ENCODE measurements at regions not wholly inside any gene's neighbourhood (a gene's known extent, or its start where the extent isn't known, plus 50 kb on each side); places are given as distances from the start of the nearest gene placed in this dataset.

DNA sequence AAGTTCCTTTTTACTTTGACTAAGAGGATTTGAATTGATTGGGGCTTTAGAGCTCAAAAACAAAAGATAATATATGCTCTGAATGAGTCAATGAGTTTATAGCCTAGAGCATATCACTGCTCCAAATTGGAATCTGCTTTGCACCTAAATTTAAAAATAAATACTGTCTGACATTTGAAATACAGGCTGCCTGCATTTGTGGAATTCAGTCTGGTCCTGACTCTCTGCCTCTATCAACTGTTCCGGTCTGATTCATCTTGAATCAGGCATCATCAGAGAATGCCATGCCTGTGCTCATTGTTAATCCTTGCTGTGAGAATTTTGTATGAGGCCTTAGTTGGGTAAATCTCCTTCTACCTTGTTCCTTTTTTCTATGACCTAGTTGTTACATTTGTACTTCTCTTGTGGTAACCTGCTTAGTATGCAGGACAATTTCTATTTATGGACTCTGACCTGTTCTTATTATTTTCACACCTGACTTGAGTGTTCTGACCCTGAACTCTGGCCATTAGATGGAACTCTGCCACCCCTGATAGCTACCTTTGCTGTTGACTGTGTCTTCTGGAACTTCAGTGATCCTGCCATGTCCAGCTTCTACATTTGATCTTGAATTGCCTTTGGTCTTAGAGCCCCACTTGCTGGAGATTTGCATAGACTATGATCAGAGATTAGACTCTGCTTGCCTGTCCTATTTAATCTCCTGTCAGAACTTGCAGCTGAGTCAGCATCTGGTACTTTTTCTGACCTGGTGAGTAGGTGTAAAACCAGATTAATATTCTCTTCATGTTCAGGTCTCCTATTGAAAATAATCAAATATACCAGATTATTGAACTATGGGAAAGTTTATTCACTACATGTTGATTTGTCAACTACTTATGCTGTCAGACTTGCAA is 442.7 kb upstream of the HS3ST5 start:
- Mint-ChIP-seq H3K4me3 (no peak overlapping the region), H3K27me3 (no peaks in the 10 kb centered on the region), H3K4me1 (no peaks in the 10 kb centered on the region), H3K27ac (no peak overlapping the region), H3K9me3 (ENCODE audit: low read depth) (peaks cover 4% of the 10 kb centered on the region), H3K36me3 (ENCODE audit: low read depth) (no peaks in the 10 kb centered on the region)
- intact Hi-C loops (cut with DNase I, micrococcal nuclease), result no loop called here
- POLR2A ChIA-PET, result no interaction called here
- ATAC-seq, result no peak
- DNase-seq, result no peak
- CTCF ChIA-PET, result no interaction called here

DNA sequence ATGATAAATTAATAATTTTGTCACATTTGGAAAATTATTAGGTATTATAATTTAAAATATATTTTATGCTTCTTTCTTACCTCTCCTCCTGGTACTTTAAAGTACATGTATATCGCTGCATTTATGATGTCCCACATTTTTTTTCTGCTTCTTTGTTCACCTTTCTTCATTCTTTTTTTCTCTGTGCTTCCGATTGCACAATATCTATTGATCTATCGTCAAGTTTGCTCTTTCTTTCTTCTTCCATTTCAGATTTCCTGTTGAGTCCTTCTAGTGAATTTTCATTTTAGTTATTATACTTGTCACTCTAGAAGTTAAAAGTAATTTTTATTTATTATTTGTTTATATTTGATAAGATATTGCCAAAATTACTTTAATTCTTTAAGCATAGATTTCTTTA is 441.0 kb upstream of the HS3ST5 start:
- ChIA-PET CTCF (no interaction called here), POLR2A (no interaction called here)
- DNase-seq (no peak), ATAC-seq (no peak)
- H3K4me3 Mint-ChIP-seq, result no peak overlapping the region
- peaks cover 6% of the 10 kb centered on the region for H3K9me3 Mint-ChIP-seq (ENCODE audit: low read depth)
- H3K27me3 Mint-ChIP-seq, result no peaks in the 10 kb centered on the region
- no peak overlapping the region for H3K27ac Mint-ChIP-seq
- no peaks in the 10 kb centered on the region for H3K4me1 Mint-ChIP-seq
- no peaks in the 10 kb centered on the region for H3K36me3 Mint-ChIP-seq (ENCODE audit: low read depth)
- intact Hi-C loops (cut with DNase I, micrococcal nuclease), result no loop called here

DNA sequence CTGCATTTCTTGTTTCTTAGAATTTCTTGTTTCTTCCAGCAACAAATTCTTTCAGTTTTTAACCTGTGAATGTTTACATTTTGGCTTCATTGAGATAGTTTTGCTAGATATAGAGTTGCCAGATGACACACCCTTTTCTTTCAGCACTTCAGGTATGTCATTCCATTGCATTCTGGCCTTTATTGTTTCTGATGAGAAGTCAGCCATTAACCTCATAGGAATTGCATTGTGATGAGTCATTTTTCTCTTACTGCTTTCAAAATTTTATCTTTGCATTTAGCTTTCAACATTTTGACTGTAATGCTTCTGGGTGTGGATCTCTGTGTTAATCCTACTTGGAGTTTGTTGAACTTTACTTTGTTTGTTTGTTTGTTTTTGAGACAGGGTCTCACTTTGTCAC is 440.3 kb upstream of the HS3ST5 start:
- DNase-seq, result no peak
- intact Hi-C loops (cut with DNase I, micrococcal nuclease), result no loop called here
- Mint-ChIP-seq H3K9me3 (ENCODE audit: low read depth) (peaks cover 6% of the 10 kb centered on the region), H3K27ac (no peak overlapping the region), H3K27me3 (no peaks in the 10 kb centered on the region), H3K36me3 (ENCODE audit: low read depth) (no peaks in the 10 kb centered on the region), H3K4me1 (no peaks in the 10 kb centered on the region), H3K4me3 (no peak overlapping the region)
- ATAC-seq, result no peak
- ChIA-PET CTCF (no interaction called here), POLR2A (no interaction called here)

DNA sequence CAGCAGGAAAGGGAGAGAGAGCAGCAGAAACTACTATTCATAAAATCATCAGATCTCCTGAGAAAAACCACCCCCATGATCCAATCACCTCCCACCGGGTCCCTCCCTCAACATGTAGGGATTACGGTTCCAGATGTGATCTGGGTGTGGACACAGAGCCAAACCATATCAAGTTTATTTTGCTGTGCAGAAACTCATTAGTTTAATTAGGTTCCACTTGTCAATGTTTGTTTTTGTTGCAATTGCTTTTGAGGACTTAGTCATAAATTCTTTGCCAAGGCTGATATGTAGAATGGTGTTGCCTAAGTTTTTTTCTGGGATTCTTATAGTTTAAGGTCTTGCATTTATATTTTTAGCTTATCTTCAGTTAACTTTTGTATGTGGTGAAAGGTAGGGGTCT is 422.0 kb upstream of the HS3ST5 start:
- Mint-ChIP-seq H3K4me3 (no peak overlapping the region), H3K4me1 (no peaks in the 10 kb centered on the region), H3K27ac (no peak overlapping the region), H3K36me3 (ENCODE audit: low read depth) (no peaks in the 10 kb centered on the region), H3K27me3 (no peaks in the 10 kb centered on the region), H3K9me3 (ENCODE audit: low read depth) (peaks cover 4% of the 10 kb centered on the region)
- POLR2A ChIA-PET, result no interaction called here
- ATAC-seq (no peak), DNase-seq (no peak)
- intact Hi-C loops (cut with DNase I, micrococcal nuclease), result no loop called here
- CTCF ChIA-PET, result no interaction called here

DNA sequence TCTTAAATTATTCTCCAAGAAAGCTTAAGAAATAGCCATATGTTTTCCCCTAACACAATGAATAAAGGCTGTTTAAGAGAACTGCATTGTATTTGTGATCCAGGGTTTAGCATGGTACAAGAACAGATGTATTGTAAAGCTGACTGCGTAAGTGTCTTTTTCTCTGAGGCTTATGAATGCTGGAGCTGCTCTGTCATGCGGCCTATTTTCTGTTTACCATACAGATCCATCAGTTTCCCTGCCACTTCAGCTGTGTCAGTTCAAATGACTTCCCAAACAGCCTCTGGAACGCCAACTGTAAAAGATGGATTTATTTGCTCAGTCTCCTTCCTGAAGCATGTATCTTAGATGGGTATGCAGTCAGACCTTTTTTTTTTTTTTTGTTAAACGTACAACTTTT is 419.3 kb upstream of the HS3ST5 start:
- Mint-ChIP-seq H3K36me3 (ENCODE audit: low read depth) (no peaks in the 10 kb centered on the region), H3K27ac (no peak overlapping the region), H3K9me3 (ENCODE audit: low read depth) (peaks cover 2% of the 10 kb centered on the region), H3K27me3 (no peaks in the 10 kb centered on the region), H3K4me3 (no peak overlapping the region), H3K4me1 (no peaks in the 10 kb centered on the region)
- ChIA-PET CTCF (no interaction called here), POLR2A (no interaction called here)
- intact Hi-C loops (cut with DNase I, micrococcal nuclease), result no loop called here
- DNase-seq (no peak), ATAC-seq (no peak)

DNA sequence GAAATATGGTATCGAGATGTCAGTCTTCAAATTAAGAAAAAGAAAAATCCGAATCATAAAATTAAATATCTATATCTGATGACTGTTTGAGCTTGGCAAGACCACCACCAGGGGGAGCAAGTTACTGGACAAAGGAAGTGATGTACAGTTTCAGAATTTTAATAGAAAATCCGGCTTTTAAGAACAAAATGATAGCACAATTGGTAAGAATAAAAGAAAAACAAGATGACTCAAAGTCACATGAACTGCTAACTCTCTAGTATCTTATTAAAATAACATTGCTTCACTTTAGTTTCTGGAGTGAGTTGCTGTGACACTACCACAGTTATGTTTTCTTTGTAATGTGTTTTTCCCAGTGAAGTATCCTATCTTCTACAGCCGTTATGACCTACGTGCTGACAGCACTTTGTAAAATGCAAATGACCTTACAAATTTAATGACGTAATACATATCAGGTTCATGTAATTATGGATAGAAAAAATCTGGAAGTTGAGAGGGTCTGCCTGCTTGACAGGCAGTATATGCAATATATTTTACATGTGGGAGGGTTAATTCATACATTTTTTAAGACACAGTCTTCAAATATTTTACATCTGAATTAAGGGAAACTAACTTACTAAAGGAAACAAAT is 405.3 kb upstream of the HS3ST5 start:
- intact Hi-C loops (cut with DNase I, micrococcal nuclease), result loop anchor here in 1 of 2 experiments (1.0 kb wide), 1 partner anchor 1148 kb away; no protein-coding TSS in a partner anchor
- no peak overlapping the region for H3K4me3 Mint-ChIP-seq
- H3K4me1 Mint-ChIP-seq, result no peaks in the 10 kb centered on the region

DNA sequence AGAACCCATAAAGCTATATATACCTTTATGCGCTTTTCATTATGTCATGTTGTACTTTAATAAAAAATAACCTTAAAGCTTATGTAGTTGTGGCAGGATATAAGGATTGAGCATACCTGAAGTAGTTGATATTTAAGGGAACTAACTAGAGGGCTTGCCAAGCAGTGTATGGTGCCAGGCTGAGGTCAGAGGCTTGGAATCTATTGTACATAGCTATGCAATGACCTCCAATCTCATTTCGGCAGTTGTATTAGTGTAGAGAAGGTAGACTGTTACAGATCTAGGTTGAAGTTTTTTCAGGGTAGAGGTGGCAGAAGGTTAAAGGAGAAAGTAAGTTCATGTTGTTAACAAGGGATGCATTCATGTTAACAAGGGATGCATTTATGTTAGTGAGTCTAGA is 397.7 kb upstream of the HS3ST5 start:
- ATAC-seq (no peak), DNase-seq (no peak)
- no peaks in the 10 kb centered on the region for H3K36me3 Mint-ChIP-seq (ENCODE audit: low read depth)
- H3K27me3 Mint-ChIP-seq, result no peaks in the 10 kb centered on the region
- no peak overlapping the region for H3K4me3 Mint-ChIP-seq
- no peak overlapping the region for H3K27ac Mint-ChIP-seq
- intact Hi-C loops (cut with DNase I, micrococcal nuclease), result no loop called here
- H3K9me3 Mint-ChIP-seq (ENCODE audit: low read depth), result peaks cover 6% of the 10 kb centered on the region
- CTCF ChIA-PET, result no interaction called here
- POLR2A ChIA-PET, result no interaction called here
- H3K4me1 Mint-ChIP-seq, result no peaks in the 10 kb centered on the region

More for the DNA sequence above, 405.3 kb upstream of the HS3ST5 start:
- H3K27ac Mint-ChIP-seq, result no peak overlapping the region
- no peaks in the 10 kb centered on the region for H3K9me3 Mint-ChIP-seq (ENCODE audit: low read depth)
- H3K27me3 Mint-ChIP-seq, result no peaks in the 10 kb centered on the region
- DNase-seq (peak; percentile 53), ATAC-seq (no peak)
- POLR2A ChIA-PET, result no interaction called here
- H3K36me3 Mint-ChIP-seq (ENCODE audit: low read depth), result no peaks in the 10 kb centered on the region
- CTCF ChIA-PET, result no interaction called here

DNA sequence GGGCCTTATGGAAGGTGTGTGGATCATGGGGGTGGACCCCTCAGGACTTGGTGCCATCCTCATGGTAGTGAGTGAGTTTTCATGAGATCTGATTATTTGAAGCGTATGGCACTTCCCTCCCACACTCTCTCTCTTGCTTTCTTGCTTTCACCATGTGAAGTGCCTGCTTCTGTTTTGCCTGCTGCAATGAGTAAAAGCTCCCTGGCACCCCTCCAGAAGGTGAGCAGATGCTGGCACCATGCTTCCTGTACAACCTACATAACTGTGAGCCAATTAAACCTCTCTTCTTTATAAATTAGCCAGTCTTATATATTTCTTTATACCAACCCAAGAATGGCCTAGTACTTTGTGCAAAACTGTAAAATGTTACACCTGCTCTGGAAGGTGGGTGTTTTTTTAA is 396.8 kb upstream of the HS3ST5 start:
- intact Hi-C loops (cut with DNase I, micrococcal nuclease), result no loop called here
- CTCF ChIA-PET, result no interaction called here
- H3K27ac Mint-ChIP-seq, result no peak overlapping the region

DNA sequence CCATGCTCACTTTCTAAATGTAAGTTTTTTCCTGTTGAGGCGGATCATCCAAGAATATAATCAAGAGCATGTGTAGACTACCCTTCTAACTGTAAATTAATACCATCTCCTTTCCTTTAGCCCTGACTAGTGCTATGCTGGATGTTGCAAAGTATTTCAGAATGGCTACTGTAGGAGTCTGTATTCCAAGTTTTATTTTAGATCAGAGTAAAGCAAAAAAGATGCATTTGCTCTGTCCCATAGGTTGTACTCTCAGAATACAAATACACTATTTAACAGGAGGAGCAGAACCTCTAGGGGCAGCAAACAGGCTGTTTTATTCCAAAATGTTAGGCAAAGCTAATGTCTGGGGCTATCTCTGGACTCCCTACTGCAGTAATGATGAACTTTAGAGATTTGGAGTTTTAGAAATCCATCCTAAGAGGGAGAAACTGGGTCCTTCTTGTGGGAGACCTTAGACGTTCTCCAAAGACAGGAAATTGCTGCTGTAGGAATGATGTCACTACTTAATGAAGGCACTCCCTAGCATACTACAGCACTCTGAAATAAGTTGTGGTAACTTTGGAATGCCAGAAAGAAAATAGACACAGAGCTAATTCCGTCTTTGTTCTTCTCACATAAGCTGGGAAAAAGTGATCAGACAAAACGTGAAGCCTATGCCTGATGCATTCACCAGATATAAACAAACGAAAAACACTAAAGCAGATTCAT is 392.4 kb upstream of the HS3ST5 start:
- Mint-ChIP-seq H3K4me3 (no peak overlapping the region), H3K4me1 (no peaks in the 10 kb centered on the region), H3K27me3 (no peaks in the 10 kb centered on the region), H3K27ac (no peak overlapping the region), H3K36me3 (ENCODE audit: low read depth) (no peaks in the 10 kb centered on the region), H3K9me3 (ENCODE audit: low read depth) (peaks cover 3% of the 10 kb centered on the region)
- ChIA-PET CTCF (no interaction called here), POLR2A (no interaction called here)
- DNase-seq (no peak), ATAC-seq (no peak)
- intact Hi-C loops (cut with DNase I, micrococcal nuclease), result no loop called here

More for the DNA sequence above, 396.8 kb upstream of the HS3ST5 start:
- Mint-ChIP-seq H3K4me3 (no peak overlapping the region), H3K4me1 (no peaks in the 10 kb centered on the region), H3K36me3 (ENCODE audit: low read depth) (no peaks in the 10 kb centered on the region), H3K27me3 (no peaks in the 10 kb centered on the region), H3K9me3 (ENCODE audit: low read depth) (peaks cover 6% of the 10 kb centered on the region)
- DNase-seq (no peak), ATAC-seq (no peak)
- POLR2A ChIA-PET, result no interaction called here

DNA sequence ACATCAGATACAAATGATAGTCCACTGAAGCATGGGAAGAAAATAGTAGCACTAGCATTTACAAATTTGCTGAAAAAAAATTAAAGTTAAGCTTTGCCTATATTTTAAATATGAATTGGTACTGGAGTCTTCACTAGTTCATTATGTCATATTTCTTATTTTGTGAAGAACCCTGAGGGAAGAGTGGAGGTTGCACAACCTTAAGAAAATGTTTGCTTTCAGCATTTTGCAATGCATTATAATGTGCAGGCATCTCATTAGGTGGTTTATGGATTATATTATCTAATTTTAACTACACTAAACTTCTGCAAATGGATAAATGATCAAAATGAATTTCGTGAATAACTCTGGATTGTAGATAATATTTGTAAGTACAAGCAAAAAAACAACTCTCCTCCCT is 390.8 kb upstream of the HS3ST5 start:
- POLR2A ChIA-PET, result no interaction called here
- ATAC-seq (no peak), DNase-seq (no peak)
- Mint-ChIP-seq H3K36me3 (ENCODE audit: low read depth) (no peaks in the 10 kb centered on the region), H3K27me3 (no peaks in the 10 kb centered on the region), H3K9me3 (ENCODE audit: low read depth) (peaks cover 3% of the 10 kb centered on the region), H3K4me1 (no peaks in the 10 kb centered on the region), H3K27ac (no peak overlapping the region), H3K4me3 (no peak overlapping the region)
- intact Hi-C loops (cut with DNase I, micrococcal nuclease), result no loop called here
- CTCF ChIA-PET, result no interaction called here

DNA sequence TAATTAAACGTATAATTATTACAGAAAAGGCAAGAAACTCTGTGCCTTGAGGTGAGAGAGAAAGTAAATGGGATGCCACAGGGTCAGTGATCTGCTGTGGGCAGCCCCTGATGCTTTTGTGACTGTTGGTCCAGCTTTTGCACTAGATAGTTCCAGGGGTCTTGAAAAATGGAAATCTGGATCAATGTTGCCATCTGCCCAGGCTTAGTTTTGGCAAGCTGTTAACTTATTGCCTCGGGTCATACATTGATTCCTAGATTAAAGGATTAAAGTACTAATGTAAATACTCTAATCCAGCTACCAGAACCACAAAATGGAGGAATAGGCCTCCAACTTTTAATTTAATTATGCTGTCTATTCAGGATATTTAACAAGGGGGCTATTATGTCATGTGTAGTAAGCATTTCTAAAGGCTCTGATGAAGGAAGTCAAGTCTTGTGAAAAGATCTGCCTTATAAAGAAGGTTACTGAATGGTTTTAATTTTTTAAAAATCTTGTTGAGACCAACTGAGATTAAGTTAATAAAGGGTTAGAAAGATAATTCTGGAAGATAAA is 376.0 kb upstream of the HS3ST5 start:
- Mint-ChIP-seq H3K36me3 (ENCODE audit: low read depth) (no peaks in the 10 kb centered on the region), H3K27ac (no peak overlapping the region)
- POLR2A ChIA-PET, result no interaction called here

DNA sequence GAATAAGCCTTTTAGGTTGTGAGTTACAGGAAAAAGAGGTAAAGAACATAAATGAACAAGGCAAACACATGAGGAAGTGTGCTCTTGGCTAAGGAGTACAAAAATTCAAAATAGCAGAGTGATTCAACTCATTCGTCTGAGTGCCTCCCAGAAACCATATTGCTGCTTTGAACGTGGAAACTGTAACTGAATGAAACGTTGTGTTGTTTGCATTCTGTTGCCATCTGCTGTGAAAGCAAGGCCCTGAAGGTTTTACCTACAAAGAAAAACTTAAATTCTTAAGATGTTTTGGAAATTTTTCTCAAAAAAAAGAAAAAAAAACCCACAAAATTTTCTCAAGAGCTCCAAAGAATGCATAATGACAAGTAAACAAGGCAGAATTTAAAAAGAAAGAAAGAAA is 375.4 kb upstream of the HS3ST5 start:
- Mint-ChIP-seq H3K27me3 (no peaks in the 10 kb centered on the region), H3K4me3 (no peak overlapping the region), H3K36me3 (ENCODE audit: low read depth) (no peaks in the 10 kb centered on the region), H3K4me1 (no peaks in the 10 kb centered on the region), H3K9me3 (ENCODE audit: low read depth) (no peaks in the 10 kb centered on the region), H3K27ac (no peak overlapping the region)
- intact Hi-C loops (cut with DNase I, micrococcal nuclease), result no loop called here
- no peak for ATAC-seq
- CTCF ChIA-PET, result no interaction called here
- POLR2A ChIA-PET, result no interaction called here
- DNase-seq, result no peak

More for the DNA sequence above, 376.0 kb upstream of the HS3ST5 start:
- H3K4me3 Mint-ChIP-seq, result no peak overlapping the region
- no peaks in the 10 kb centered on the region for H3K9me3 Mint-ChIP-seq (ENCODE audit: low read depth)
- H3K27me3 Mint-ChIP-seq, result no peaks in the 10 kb centered on the region
- CTCF ChIA-PET, result no interaction called here
- intact Hi-C loops (cut with DNase I, micrococcal nuclease), result no loop called here
- ATAC-seq, result no peak
- DNase-seq, result no peak
- no peaks in the 10 kb centered on the region for H3K4me1 Mint-ChIP-seq
